NCI-H2196 (cell line): ENCODE measurements at regions not wholly inside any gene's neighbourhood (a gene's known extent, or its start where the extent isn't known, plus 50 kb on each side); places are given as distances from the start of the nearest gene placed in this dataset.
A peak's percentile ranks its signal among the peaks of the same experiment; 100 is the strongest.

Experiments
- DNase-seq: peaks from one replicate; lab custom pipeline; 2025; ENCODE audit not compliant: unreplicated experiment; lab: John Stamatoyannopoulos, UW

GRCh38 chr9:119047513-119048307, 321.5 kb downstream of the BRINP1 start:
- DNase-seq = no peak

GRCh38 chr9:119050281-119050680, 319.0 kb downstream of the BRINP1 start:
- DNase-seq = no peak

- DNase-seq = no peak
These were observed 316.8 kb downstream of the BRINP1 start for GRCh38 chr9:119052339-119053030.

- DNase-seq = no peak
These were observed 316.2 kb downstream of the BRINP1 start for GRCh38 chr9:119053070-119053469.

- DNase-seq = no peak
These were observed 308.4 kb downstream of the BRINP1 start for GRCh38 chr9:119060629-119061385.

- DNase-seq = no peak
These were observed 297.6 kb downstream of the BRINP1 start for GRCh38 chr9:119071636-119072035.

GRCh38 chr9:119074017-119074416, 295.2 kb downstream of the BRINP1 start:
- DNase-seq = no peak

- DNase-seq = peak; percentile 12
These were observed 291.2 kb downstream of the BRINP1 start for GRCh38 chr9:119078015-119078414.

- no peak for DNase-seq
These were observed 285.6 kb downstream of the BRINP1 start for GRCh38 chr9:119083673-119084072.

- no peak for DNase-seq
These were observed 282.6 kb downstream of the BRINP1 start for GRCh38 chr9:119086590-119086989.

GRCh38 chr9:119088002-119088547, 281.2 kb downstream of the BRINP1 start:
- DNase-seq = no peak

- DNase-seq = no peak
These were observed 278.2 kb downstream of the BRINP1 start for GRCh38 chr9:119091074-119091473.

GRCh38 chr9:119092125-119092524, 277.1 kb downstream of the BRINP1 start:
- no peak for DNase-seq

- no peak for DNase-seq
These were observed 275.1 kb downstream of the BRINP1 start for GRCh38 chr9:119094086-119094485.

GRCh38 chr9:119095072-119095471, 274.2 kb downstream of the BRINP1 start:
- DNase-seq = no peak

- DNase-seq = no peak
These were observed 268.2 kb downstream of the BRINP1 start for GRCh38 chr9:119101048-119101447.

GRCh38 chr9:119114681-119115080, 254.6 kb downstream of the BRINP1 start:
- DNase-seq = no peak
